ENCODE measurements at regions not wholly inside any gene's neighbourhood (a gene's known extent, or its start where the extent isn't known, plus 50 kb on each side); places are given as distances from the start of the nearest gene placed in this dataset.
"Not testable (repeated sequence)": the region's sequence is repeated elsewhere in the genome, so short reads cannot be mapped to it uniquely, and the experiment has no call there.

DNA sequence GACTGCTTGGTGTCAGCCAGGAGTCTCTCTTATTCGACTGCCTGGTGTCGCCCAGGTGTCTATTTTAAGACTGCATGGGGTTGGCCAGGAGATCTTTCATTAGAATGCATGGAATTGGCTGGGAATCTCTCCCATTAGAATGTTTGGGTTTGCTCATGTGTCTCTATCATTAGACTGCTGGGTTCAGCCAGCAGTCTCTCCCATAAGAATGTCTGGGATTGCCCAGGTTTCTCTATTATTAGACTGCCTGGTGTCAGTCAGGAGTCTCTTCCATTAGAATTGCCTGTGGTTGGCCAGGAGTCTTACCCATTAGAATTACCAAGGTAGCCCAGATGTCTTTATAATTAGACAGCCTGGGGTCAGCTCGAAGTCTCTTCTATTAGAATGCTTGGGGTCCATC, 1496.0 kb downstream of the UQCRFS1 start:
- H3K4me1 Mint-ChIP-seq (ENCODE audit: low read depth) = no peaks in the 10 kb centered on the region

DNA sequence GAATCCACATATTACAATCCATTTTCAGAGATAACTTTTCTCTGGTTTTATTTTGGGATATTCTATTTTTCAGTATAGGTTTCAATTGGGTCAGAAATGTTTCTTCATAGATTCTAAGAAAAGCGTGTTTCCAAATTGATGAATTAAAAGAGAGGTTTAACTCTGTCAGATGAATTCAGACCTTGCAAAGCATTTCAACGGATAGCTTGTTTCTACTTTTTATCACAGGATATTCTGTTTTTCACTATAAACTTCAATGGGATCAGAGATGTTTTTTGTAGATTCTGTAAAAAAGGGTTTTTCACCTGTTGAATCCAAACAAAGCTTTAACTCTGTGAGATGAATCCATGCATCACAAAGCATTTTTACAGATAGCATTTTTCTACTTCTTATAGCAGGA, 1498.1 kb downstream of the UQCRFS1 start:
- Mint-ChIP-seq H3K4me1 (ENCODE audit: low read depth) (no peaks in the 10 kb centered on the region), H3K36me3 (ENCODE audit: low read depth) (no peaks in the 10 kb centered on the region), H3K27ac (no peak overlapping the region), H3K9me3 (peaks cover 73% of the 10 kb centered on the region), H3K4me3 (ENCODE audit: low read depth) (no peak overlapping the region), H3K27me3 (ENCODE audit: low read depth) (no peaks in the 10 kb centered on the region)
- intact Hi-C loops (cut with micrococcal nuclease) = no loop called here
- DNase-seq (ENCODE audit: low spot score) = no peak

More for the DNA sequence above, 1496.0 kb downstream of the UQCRFS1 start:
- Mint-ChIP-seq H3K36me3 (ENCODE audit: low read depth) (no peaks in the 10 kb centered on the region), H3K9me3 (peaks cover 83% of the 10 kb centered on the region), H3K27me3 (ENCODE audit: low read depth) (no peaks in the 10 kb centered on the region), H3K4me3 (ENCODE audit: low read depth) (no peak overlapping the region), H3K27ac (no peak overlapping the region)
- intact Hi-C loops (cut with micrococcal nuclease) = no loop called here
- DNase-seq (ENCODE audit: low spot score) = no peak

- Mint-ChIP-seq H3K9me3 (peaks cover 71% of the 10 kb centered on the region), H3K27me3 (ENCODE audit: low read depth) (no peaks in the 10 kb centered on the region), H3K27ac (no peak overlapping the region), H3K4me1 (ENCODE audit: low read depth) (no peaks in the 10 kb centered on the region), H3K4me3 (ENCODE audit: low read depth) (no peak overlapping the region), H3K36me3 (ENCODE audit: low read depth) (no peaks in the 10 kb centered on the region)
- no peak for DNase-seq (ENCODE audit: low spot score)
- intact Hi-C loops (cut with micrococcal nuclease) = no loop called here
These were observed 1503.5 kb downstream of the UQCRFS1 start for GRCh38 chr19:27709496-27709895.

DNA sequence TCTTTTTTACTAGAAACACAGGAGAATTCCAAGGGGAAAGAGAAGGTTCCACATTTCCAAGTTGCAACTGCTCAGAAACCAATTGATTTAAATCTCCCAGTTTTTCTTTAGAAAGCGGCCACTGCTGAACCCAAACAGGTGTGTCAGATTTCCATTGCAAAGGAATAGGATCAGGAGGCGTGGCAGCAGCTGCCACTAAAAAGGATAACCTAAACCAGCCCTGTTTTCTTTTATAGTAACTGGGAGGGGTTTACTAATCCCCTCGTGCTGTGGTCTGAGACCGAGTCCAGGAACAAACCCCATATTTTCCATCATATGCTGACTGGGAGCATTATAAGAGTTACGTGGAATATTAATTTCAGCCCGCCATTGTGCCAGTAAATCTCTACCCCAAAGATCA, 1504.0 kb downstream of the UQCRFS1 start:
- H3K36me3 Mint-ChIP-seq (ENCODE audit: low read depth) = not testable (repeated sequence)

DNA sequence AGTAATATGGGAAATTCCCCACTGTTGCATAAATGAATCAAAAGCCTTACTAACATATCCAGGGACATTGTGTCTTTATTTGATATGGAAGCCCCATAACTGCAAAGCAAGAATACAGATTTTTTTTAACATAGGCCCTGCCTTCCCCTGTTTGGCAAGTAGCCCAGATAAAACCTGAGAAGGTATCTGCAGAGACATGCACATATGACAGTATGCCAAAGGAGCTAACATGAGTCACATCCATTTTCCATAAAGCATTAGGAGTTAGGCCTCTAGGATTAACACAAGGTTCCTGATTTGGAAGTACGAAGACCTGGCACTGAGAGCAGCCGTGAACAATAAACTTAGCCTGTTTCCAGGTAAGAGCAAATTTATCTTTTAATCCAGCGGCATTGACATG, 1505.9 kb downstream of the UQCRFS1 start:
- peaks cover 79% of the 10 kb centered on the region for H3K9me3 Mint-ChIP-seq
- H3K4me1 Mint-ChIP-seq (ENCODE audit: low read depth); H3K4me3 Mint-ChIP-seq (ENCODE audit: low read depth): not testable (repeated sequence)

More for the DNA sequence above, 1504.0 kb downstream of the UQCRFS1 start:
- H3K27ac Mint-ChIP-seq; H3K27me3 Mint-ChIP-seq (ENCODE audit: low read depth); DNase-seq (ENCODE audit: low spot score); intact Hi-C loops (cut with micrococcal nuclease); H3K4me3 Mint-ChIP-seq (ENCODE audit: low read depth); H3K4me1 Mint-ChIP-seq (ENCODE audit: low read depth): not testable (repeated sequence)
- H3K9me3 Mint-ChIP-seq = peaks cover 75% of the 10 kb centered on the region

GRCh38 chr19:27705896-27706295, 1507.1 kb downstream of the UQCRFS1 start:
- H3K36me3 Mint-ChIP-seq (ENCODE audit: low read depth) = no peaks in the 10 kb centered on the region

More for the DNA sequence above, 1505.9 kb downstream of the UQCRFS1 start:
- H3K36me3 Mint-ChIP-seq (ENCODE audit: low read depth); H3K27me3 Mint-ChIP-seq (ENCODE audit: low read depth); DNase-seq (ENCODE audit: low spot score); intact Hi-C loops (cut with micrococcal nuclease); H3K27ac Mint-ChIP-seq: not testable (repeated sequence)

GRCh38 chr19:27694361-27695055, 1518.4 kb downstream of the UQCRFS1 start:
- no peak for DNase-seq (ENCODE audit: low spot score)
- Mint-ChIP-seq H3K27me3 (ENCODE audit: low read depth) (no peaks in the 10 kb centered on the region), H3K4me3 (ENCODE audit: low read depth) (no peak overlapping the region), H3K9me3 (peaks cover 77% of the 10 kb centered on the region), H3K4me1 (ENCODE audit: low read depth) (no peaks in the 10 kb centered on the region), H3K27ac (no peak overlapping the region), H3K36me3 (ENCODE audit: low read depth) (no peaks in the 10 kb centered on the region)
- intact Hi-C loops (cut with micrococcal nuclease) = no loop called here

More at GRCh38 chr19:27705896-27706295, 1507.1 kb downstream of the UQCRFS1 start:
- intact Hi-C loops (cut with micrococcal nuclease) = no loop called here
- Mint-ChIP-seq H3K9me3 (peaks cover 70% of the 10 kb centered on the region), H3K4me3 (ENCODE audit: low read depth) (no peak overlapping the region), H3K27me3 (ENCODE audit: low read depth) (no peaks in the 10 kb centered on the region), H3K27ac (no peak overlapping the region), H3K4me1 (ENCODE audit: low read depth) (no peaks in the 10 kb centered on the region)
- no peak for DNase-seq (ENCODE audit: low spot score)

GRCh38 chr19:27691991-27692390, 1521.0 kb downstream of the UQCRFS1 start:
- Mint-ChIP-seq H3K27ac (no peak overlapping the region), H3K4me1 (ENCODE audit: low read depth) (no peaks in the 10 kb centered on the region), H3K4me3 (ENCODE audit: low read depth) (no peak overlapping the region), H3K9me3 (peaks cover 59% of the 10 kb centered on the region), H3K27me3 (ENCODE audit: low read depth) (no peaks in the 10 kb centered on the region), H3K36me3 (ENCODE audit: low read depth) (no peaks in the 10 kb centered on the region)
- intact Hi-C loops (cut with micrococcal nuclease) = no loop called here
- DNase-seq (ENCODE audit: low spot score) = no peak

DNA sequence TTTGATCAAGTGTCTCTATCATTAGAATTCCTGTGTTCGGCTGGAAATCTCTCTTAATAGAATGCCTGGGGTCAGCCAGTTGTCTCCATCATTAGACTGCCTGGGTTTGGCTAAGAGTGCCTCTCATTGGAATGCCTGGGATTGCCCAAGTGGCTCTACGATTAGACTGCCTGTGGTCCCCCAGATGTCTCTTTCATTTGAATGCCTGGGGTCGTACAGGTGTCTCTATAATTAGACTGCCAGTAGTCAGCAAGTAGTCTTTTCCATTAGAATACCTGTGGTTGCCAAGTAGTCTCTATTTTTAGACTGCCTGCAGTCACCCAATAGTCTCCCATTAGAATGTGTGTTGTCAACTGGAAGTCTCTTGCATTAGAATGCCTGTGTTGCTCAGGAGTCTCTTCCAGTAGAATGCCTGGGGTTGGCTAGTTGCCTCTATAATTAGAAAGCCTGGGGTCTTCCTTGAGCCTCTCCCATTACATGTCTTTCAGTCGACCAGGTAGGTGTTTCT, 1523.2 kb downstream of the UQCRFS1 start:
- Mint-ChIP-seq H3K36me3 (ENCODE audit: low read depth) (no peaks in the 10 kb centered on the region), H3K4me3 (ENCODE audit: low read depth) (no peak overlapping the region), H3K27ac (no peak overlapping the region), H3K9me3 (peaks cover 44% of the 10 kb centered on the region), H3K27me3 (ENCODE audit: low read depth) (no peaks in the 10 kb centered on the region), H3K4me1 (ENCODE audit: low read depth) (no peaks in the 10 kb centered on the region)
- DNase-seq (ENCODE audit: low spot score) = no peak
- intact Hi-C loops (cut with micrococcal nuclease) = no loop called here

DNA sequence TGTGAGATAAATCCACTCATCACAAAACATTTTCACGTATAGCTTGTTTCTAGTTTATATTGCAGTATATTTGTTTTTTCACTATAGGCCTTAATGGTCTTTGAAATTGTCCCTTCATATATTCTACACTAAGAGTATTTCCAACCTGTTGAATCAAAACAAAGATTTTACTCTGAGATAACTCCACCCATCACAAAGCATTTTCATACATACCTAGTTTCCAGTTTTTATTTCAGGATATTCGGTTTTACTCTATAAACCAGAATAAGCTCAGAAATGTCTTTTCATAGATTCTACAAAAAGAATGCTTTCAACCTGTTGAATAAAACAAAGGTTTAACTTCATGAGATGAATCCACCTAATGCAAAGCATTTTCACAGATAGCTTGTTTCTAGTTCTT, 1528.7 kb downstream of the UQCRFS1 start:
- H3K27me3 Mint-ChIP-seq (ENCODE audit: low read depth) = no peaks in the 10 kb centered on the region
- H3K9me3 Mint-ChIP-seq = peaks cover 19% of the 10 kb centered on the region
- H3K4me1 Mint-ChIP-seq (ENCODE audit: low read depth) = no peaks in the 10 kb centered on the region

GRCh38 chr19:27681972-27682371, 1531.0 kb downstream of the UQCRFS1 start:
- Mint-ChIP-seq H3K4me1 (ENCODE audit: low read depth) (no peaks in the 10 kb centered on the region), H3K27ac (no peak overlapping the region), H3K27me3 (ENCODE audit: low read depth) (no peaks in the 10 kb centered on the region), H3K9me3 (peaks cover 42% of the 10 kb centered on the region), H3K36me3 (ENCODE audit: low read depth) (no peaks in the 10 kb centered on the region), H3K4me3 (ENCODE audit: low read depth) (no peak overlapping the region)
- intact Hi-C loops (cut with micrococcal nuclease) = no loop called here
- no peak for DNase-seq (ENCODE audit: low spot score)

More for the DNA sequence above, 1528.7 kb downstream of the UQCRFS1 start:
- Mint-ChIP-seq H3K27ac (no peak overlapping the region), H3K4me3 (ENCODE audit: low read depth) (no peak overlapping the region), H3K36me3 (ENCODE audit: low read depth) (no peaks in the 10 kb centered on the region)
- intact Hi-C loops (cut with micrococcal nuclease) = no loop called here
- DNase-seq (ENCODE audit: low spot score) = no peak

DNA sequence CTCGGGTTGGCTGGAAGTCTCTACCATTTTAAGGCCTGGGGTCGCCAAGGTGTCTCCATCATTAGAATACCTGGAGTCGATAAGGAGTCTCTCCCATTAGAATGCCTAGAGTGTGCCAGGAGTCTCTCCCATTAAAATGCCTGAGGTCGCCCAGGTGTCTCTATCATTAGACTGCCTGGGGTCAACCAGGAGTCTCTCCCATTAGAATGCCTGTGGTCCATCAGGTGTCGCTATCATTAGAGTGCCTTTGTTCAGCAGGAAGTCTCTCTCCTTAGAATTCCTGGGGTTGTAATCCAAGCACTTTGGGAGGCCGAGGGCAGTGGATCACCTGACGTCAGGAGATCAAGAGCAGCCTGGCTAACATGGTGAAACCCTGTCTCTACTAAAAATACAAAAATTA, 1533.0 kb downstream of the UQCRFS1 start:
- peaks cover 54% of the 10 kb centered on the region for H3K9me3 Mint-ChIP-seq
- H3K36me3 Mint-ChIP-seq (ENCODE audit: low read depth) = no peaks in the 10 kb centered on the region
- no peak overlapping the region for H3K4me3 Mint-ChIP-seq (ENCODE audit: low read depth)
- no peaks in the 10 kb centered on the region for H3K4me1 Mint-ChIP-seq (ENCODE audit: low read depth)
- no peak for DNase-seq (ENCODE audit: low spot score)
- H3K27ac Mint-ChIP-seq = no peak overlapping the region
- intact Hi-C loops (cut with micrococcal nuclease) = no loop called here
- H3K27me3 Mint-ChIP-seq (ENCODE audit: low read depth) = no peaks in the 10 kb centered on the region

DNA sequence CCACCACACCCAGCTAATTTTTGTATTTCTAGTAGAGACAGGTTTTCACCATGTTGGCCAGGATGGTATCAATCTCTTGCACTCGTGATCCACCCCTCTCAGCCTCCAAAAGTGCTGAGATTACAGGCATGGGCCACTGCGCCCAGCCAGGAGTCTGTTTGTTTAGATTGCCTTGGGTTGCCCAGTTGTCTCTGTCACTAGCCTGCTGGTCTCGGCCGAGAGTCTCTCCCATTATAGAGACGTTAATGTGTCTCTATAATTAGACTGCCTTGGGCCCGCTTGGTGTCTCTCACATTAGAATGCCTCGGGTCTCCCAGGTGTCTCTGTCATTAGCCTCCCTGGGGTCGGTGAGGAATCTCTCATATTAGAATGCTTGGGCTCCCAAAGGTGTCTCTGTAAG, 1533.6 kb downstream of the UQCRFS1 start:
- no peak overlapping the region for H3K27ac Mint-ChIP-seq
- H3K9me3 Mint-ChIP-seq = peaks cover 54% of the 10 kb centered on the region
- no peaks in the 10 kb centered on the region for H3K36me3 Mint-ChIP-seq (ENCODE audit: low read depth)
- H3K4me3 Mint-ChIP-seq (ENCODE audit: low read depth) = no peak overlapping the region
- no peak for DNase-seq (ENCODE audit: low spot score)
- intact Hi-C loops (cut with micrococcal nuclease) = no loop called here
- H3K27me3 Mint-ChIP-seq (ENCODE audit: low read depth) = no peaks in the 10 kb centered on the region
- H3K4me1 Mint-ChIP-seq (ENCODE audit: low read depth) = no peaks in the 10 kb centered on the region
